Testis (tissue), 2 donors: ENCODE measurements at regions not wholly inside any gene's neighbourhood (a gene's known extent, or its start where the extent isn't known, plus 50 kb on each side); places are given as distances from the start of the nearest gene placed in this dataset.

Source experiments
- DNase-seq: peaks from one replicate; pipeline ENCODE4 v3.0.0-alpha.2; 2019
- H3K27ac ChIP-seq, 2 donors: fragments of 200-600 bp; sonication (generic); one replicate each; pipeline ENCODE4 v1.5.1; 2019
- H3K27me3 ChIP-seq: fragments of 200-600 bp; sonication (generic); one replicate; pipeline ENCODE4 v1.5.1; 2019
- H3K36me3 ChIP-seq: fragments of 200-600 bp; sonication (generic); one replicate; pipeline ENCODE4 v1.5.1; 2017; ENCODE audit warnings: low read depth; ENCODE audit errors: missing control alignments
- H3K4me1 ChIP-seq: fragments of 200-600 bp; sonication (generic); one replicate; pipeline ENCODE4 v1.5.1; 2019
- H3K4me3 ChIP-seq, 2 donors: fragments of 200-600 bp; sonication (generic); one replicate each; pipeline ENCODE4 v1.5.1; 2017 to 2019
- H3K9me3 ChIP-seq: fragments of 200-600 bp; sonication (generic); one replicate; pipeline ENCODE4 v1.5.1; 2017
- CTCF ChIP-seq, 3 experiments: fragments of 450-650 bp in 2 of 3; fragments of 200-600 bp in 1 of 3; sonication (generic) in 1 of 3; IDR thresholded peaks; one replicate each; pipeline ENCODE4 v1.5.1; 2016 to 2019; ENCODE audit warnings: antibody characterized with exemption in 3 of 3, mild to moderate bottlenecking in 2 of 3, moderate library complexity in 1 of 3
- POLR2A ChIP-seq: fragments of 450-650 bp; IDR thresholded peaks from one replicate; pipeline ENCODE4 v1.6.1; 2017; ENCODE audit warnings: antibody characterized with exemption, mild to moderate bottlenecking, moderate library complexity
- WGBS, 2 donors: methylation state at CpG; one replicate each; pipeline ENCODE4 v1.1.5; 2018; 5-methylcytosine and 5-hydroxymethylcytosine counted together
- intact Hi-C: fragments of 100-400 bp; cut with DNase I; formaldehyde crosslinking; loops from one replicate; pipeline ENCODE4 v1.15.1; 2023; ENCODE audit warnings: low total_unique reads

- H3K36me3 ChIP-seq: no peaks in the 10 kb centered on the region
- TF ChIP-seq CTCF (IDR thresholded peaks at IDR 0.05) (no peak), POLR2A (no peak)
- no peaks in the 10 kb centered on the region for H3K4me1 ChIP-seq
- intact Hi-C loops: no loop called here
- no peak overlapping the region for H3K27ac ChIP-seq
- DNase-seq: no peak
- WGBS, 2 donors: 68 to 83% methylated on average over 6 of the region's 6 CpGs
- H3K27me3 ChIP-seq: no peaks in the 10 kb centered on the region
- H3K4me3 ChIP-seq: no peak overlapping the region
- no peaks in the 10 kb centered on the region for H3K9me3 ChIP-seq
Observed at GRCh38 chr16:65497571-65497970, 375.7 kb upstream of the CDH11 start.

DNA sequence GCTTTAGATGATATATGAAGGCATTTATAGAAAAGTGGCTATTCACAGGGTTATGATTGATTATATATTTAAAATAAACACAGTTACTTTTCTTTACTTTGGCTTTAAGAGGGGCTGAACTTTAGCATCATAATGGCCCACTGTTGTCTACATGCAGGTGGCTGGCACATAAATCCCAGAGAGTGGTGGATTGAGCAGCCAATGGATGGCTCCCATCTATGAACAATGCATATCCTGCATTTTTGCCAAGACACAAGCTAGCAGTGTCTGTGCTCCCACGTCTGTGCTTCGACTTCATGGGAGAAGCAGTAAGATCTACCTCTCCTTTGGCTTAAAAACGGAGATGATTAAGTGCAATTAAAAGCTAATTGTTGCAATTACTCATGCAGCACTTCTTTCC, 373.2 kb upstream of the CDH11 start:
- Histone ChIP-seq H3K4me3 (no peak overlapping the region), H3K27me3 (no peaks in the 10 kb centered on the region), H3K27ac (no peak overlapping the region), H3K36me3 (no peaks in the 10 kb centered on the region), H3K9me3 (no peaks in the 10 kb centered on the region), H3K4me1 (no peaks in the 10 kb centered on the region)
- WGBS, 2 donors: 89 to 90% methylated on average over 3 of the region's 3 CpGs
- intact Hi-C loops: no loop called here
- DNase-seq: no peak
- TF ChIP-seq CTCF (IDR thresholded peaks at IDR 0.05): no peak
- no peak for TF ChIP-seq POLR2A

DNA sequence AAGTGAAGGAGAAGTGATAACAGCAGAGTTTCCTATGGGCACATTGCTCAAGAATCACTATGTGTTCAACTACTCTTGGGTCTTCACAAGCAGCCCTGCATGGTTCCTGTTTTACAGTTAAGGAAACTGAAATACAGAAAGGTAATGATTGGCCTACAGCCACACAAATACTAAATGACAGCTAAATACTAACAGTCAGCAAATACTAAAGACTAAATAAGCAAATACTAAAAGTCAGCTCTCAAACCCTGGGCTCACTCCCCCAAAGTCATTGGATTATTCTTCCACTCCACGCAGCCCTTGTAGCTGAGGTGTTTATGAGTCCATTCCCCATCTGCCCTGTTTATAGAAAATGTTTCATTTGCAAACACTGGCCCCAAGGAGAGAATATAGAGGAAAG, 372.7 kb upstream of the CDH11 start:
- TF ChIP-seq POLR2A (no peak), CTCF (IDR thresholded peaks at IDR 0.05) (no peak)
- WGBS, 2 donors: 88 to 92% methylated on average over 1 of the region's 1 CpG
- no peak for DNase-seq
- intact Hi-C loops: no loop called here
- Histone ChIP-seq H3K9me3 (no peaks in the 10 kb centered on the region), H3K27me3 (no peaks in the 10 kb centered on the region), H3K36me3 (no peaks in the 10 kb centered on the region), H3K4me1 (no peaks in the 10 kb centered on the region), H3K27ac (no peak overlapping the region), H3K4me3 (no peak overlapping the region)

DNA sequence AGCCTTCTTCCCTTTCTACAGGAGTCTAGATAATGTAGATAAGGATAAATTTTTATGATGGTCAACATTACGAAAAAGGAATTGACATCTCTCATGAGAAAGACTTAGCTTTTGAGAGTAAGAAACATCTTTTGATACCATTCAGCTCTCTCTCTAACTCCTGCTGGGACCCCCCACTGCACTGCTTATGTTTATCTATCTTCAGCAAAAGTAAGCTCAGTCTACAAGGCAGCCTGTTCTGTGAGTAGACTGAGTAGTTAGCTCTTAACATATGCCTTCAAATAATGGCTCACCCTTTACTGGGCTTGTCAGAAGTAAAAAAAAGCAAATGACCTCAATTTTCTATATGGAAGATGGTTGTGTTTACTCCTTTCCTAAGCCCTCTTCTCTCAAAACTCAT, 372.2 kb upstream of the CDH11 start:
- Histone ChIP-seq H3K4me1 (no peaks in the 10 kb centered on the region), H3K36me3 (no peaks in the 10 kb centered on the region), H3K27me3 (no peaks in the 10 kb centered on the region), H3K4me3 (no peak overlapping the region), H3K27ac (no peak overlapping the region), H3K9me3 (no peaks in the 10 kb centered on the region)
- 82 to 100% methylated on average over 1 of the region's 1 CpG for WGBS, 2 donors
- intact Hi-C loops: no loop called here
- TF ChIP-seq POLR2A: no peak
- TF ChIP-seq CTCF (IDR thresholded peaks at IDR 0.05): no peak
- no peak for DNase-seq

DNA sequence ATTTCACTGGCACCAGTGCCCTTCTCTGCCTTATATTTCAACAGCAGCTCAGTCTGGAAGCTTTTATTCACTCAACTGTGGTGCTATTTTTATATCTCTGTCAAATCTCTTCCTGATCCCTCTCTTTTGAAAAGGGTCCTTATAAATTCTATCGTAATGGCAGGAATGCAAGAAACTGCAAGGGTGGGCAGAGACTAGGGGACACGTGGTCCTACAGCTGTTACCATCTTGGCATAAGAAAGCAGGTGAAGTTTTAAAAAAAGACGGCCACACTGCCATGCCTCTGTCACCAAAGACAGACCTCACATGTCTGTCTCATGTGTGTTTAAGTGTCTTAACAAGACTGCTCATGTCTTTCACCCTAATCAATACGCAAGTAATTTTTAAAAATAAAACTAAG, 368.4 kb upstream of the CDH11 start:
- H3K4me3 ChIP-seq: no peak overlapping the region
- no peaks in the 10 kb centered on the region for H3K9me3 ChIP-seq
- intact Hi-C loops: no loop called here
- no peaks in the 10 kb centered on the region for H3K4me1 ChIP-seq
- no peaks in the 10 kb centered on the region for H3K27me3 ChIP-seq
- WGBS, 2 donors: 89 to 90% methylated on average over 4 of the region's 4 CpGs
- DNase-seq: no peak
- H3K36me3 ChIP-seq: no peaks in the 10 kb centered on the region
- no peak overlapping the region for H3K27ac ChIP-seq
- TF ChIP-seq POLR2A: no peak
- TF ChIP-seq CTCF (IDR thresholded peaks at IDR 0.05): no peak
